Transverse colon (tissue), 3 donors: ENCODE measurements at regions not wholly inside any gene's neighbourhood (a gene's known extent, or its start where the extent isn't known, plus 50 kb on each side); places are given as distances from the start of the nearest gene placed in this dataset.

Experiments
- EP300 ChIP-seq: sonication (generic); formaldehyde crosslinking; IDR thresholded peaks from one replicate; pipeline ENCODE4 v1.6.1; 2017; ENCODE audit warnings: antibody characterized with exemption, low read depth
- POLR2A ChIP-seq: fragments of 450-650 bp; IDR thresholded peaks from one replicate; pipeline ENCODE4 v1.6.1; 2016; ENCODE audit warnings: antibody characterized with exemption, mild to moderate bottlenecking, moderate library complexity
- TF ChIP-seq, protein P1 (sequence below), 5 experiments: fragments of 200-600 bp in 3 of 5; fragments of 450-650 bp in 2 of 5; sonication (generic) in 3 of 5; IDR thresholded peaks; 1 replicate in 2 of 5; 2 replicates in 3 of 5; pipeline ENCODE4 v1.5.1; 2016 to 2017; ENCODE audit warnings: antibody characterized with exemption in 5 of 5, inconsistent platforms in 3 of 5, mild to moderate bottlenecking in 2 of 5, moderate library complexity in 1 of 5

DNA sequence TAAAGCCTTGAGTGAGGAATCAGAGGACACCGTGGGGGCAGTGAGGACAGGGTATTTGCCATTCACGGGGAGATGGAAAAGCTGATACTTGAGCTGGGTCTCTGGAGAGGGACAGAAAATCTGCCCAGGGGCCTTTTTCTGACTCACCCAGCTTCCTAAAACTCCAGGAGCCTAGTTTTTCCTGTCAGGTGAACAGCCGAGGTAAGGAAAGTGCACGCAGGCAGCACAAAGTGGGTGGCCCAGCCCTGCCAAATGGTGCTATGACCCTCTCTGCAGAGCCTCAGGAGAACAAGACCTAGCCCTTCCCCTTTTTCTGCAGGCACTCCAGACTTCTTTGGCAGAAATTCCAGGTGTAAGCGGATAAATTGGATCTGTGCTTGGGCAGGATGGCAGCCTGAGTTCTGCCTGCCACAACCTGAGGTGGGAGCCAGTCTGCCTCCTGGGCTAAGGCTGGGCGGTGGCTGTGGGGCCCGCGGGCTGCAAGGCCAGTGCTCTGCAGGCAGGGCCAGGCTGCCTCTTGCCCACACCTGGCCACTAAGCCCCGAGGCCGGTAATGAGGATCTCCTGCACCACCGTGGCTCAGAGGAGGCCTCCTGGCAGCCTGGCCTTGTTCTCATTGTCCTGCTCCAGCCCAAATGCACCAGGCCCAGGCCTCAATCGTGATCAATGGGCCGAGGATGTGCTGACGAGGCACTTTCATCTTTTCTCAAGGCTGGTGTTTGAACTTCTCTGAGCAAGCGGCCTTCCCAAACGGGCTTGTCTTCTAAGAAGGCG, 72.9 kb upstream of the LMO1 start:
- TF ChIP-seq, protein P1, sequence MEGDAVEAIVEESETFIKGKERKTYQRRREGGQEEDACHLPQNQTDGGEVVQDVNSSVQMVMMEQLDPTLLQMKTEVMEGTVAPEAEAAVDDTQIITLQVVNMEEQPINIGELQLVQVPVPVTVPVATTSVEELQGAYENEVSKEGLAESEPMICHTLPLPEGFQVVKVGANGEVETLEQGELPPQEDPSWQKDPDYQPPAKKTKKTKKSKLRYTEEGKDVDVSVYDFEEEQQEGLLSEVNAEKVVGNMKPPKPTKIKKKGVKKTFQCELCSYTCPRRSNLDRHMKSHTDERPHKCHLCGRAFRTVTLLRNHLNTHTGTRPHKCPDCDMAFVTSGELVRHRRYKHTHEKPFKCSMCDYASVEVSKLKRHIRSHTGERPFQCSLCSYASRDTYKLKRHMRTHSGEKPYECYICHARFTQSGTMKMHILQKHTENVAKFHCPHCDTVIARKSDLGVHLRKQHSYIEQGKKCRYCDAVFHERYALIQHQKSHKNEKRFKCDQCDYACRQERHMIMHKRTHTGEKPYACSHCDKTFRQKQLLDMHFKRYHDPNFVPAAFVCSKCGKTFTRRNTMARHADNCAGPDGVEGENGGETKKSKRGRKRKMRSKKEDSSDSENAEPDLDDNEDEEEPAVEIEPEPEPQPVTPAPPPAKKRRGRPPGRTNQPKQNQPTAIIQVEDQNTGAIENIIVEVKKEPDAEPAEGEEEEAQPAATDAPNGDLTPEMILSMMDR (IDR thresholded peaks at IDR 0.05): no peak
- TF ChIP-seq EP300 (no peak), POLR2A (no peak)
